NOMO-1 treated with dmso at 0.1 percent for 144 hours (cell line): ENCODE measurements at regions not wholly inside any gene's neighbourhood (a gene's known extent, or its start where the extent isn't known, plus 50 kb on each side); places are given as distances from the start of the nearest gene placed in this dataset.
"Not testable (repeated sequence)": the region's sequence is repeated elsewhere in the genome, so short reads cannot be mapped to it uniquely, and the experiment has no call there.

Experiments
- DNase-seq: peaks from one replicate; lab custom pipeline; 2025; ENCODE audit not compliant: unreplicated experiment; lab: John Stamatoyannopoulos, UW

DNA sequence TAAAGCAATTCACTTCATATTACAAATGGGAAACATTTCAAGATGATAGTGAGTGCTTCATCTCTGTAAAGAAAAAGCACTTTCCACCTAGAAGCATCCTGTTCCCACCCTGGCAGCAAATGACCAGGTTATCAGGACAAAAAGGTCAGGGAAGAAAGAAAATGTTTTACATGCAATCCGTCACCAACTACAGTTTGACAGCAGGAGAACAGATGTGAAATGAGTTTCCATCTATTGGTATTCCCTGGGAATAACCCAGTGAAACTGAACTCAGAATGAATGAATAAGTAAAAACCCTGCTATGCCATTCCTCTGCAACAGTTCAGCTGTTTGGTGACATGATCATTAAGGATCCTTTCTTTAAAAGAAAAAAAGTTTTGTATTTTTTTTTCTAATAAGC lies 67.6 kb downstream of the HTR1A start:
- DNase-seq, result no peak

DNA sequence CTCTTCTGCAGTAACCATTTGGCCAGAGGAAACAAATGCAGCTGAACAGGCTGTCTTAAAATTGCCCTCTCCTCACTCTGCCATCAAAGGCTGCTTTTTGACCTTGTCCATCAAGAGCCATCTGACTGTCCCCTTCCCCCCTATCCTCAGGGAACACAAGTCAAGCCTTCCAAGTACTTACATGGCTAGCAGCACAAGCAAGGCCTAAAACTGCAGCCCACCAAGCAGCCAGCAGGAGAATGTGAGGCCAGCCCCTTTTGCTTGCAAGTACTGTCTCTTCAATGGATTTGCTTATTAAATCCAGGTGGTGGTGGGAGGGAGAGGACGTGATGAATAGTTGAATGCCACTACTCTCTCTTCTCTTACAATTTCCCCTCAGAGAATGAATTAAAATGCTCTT lies 83.5 kb downstream of the HTR1A start:
- no peak for DNase-seq

DNA sequence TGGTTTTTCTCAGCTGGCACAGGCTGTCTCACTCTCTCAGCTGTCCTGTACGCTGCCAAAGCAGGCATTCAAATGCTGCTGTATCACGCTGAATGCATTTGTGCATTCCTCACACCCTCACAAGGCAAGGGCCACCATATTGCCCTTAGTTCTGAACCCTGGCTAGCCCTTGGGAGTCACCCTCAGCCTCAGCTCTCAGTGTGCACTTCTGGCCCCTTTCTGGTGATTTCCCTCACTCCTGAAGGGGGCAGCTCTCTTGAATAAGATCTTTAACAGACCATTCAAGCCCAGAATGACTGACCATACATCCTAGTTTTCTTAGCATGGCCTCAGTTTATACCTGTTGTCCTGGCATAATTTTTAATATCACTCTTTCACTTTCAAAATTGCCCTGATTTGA lies 84.3 kb downstream of the HTR1A start:
- DNase-seq, result no peak

DNA sequence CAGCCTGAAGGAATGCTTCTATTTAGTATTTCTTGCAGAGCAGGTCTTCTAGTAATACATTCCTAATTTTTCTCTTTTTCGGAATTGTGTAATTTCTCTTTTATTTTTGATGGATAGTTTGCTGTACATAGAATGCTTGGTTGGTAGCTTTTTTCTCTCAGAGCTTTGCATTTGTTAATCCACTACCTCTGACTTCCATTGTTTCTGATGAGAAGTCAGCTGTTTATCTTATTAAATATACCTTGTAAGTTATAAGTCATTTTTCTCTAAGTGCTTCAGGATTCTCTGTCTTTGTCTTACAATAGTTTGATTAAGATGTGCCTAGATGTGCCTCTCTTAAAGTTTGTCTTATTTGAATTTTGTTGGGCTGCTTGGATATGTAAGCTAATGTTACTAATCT lies 101.9 kb downstream of the HTR1A start:
- DNase-seq, result no peak

DNA sequence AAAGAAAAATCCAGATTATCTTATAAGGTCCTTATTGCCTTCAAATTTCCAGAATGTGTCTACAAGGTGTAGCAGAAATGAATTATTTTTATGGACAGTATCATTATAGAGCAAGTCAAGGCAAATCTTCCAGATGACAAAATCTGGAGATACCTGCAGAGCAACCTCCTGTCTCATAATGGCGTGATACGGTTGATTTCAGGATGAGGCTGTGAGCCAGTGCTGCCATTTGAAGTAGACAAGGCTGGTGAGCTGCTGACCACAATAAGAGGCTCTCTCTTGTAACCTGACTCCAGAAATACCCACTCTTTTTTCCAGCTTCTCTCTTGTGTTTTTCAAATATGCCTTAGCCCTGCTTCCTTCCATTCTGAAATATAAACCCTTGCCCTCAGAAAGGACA lies 108.2 kb downstream of the HTR1A start:
- DNase-seq, result no peak

DNA sequence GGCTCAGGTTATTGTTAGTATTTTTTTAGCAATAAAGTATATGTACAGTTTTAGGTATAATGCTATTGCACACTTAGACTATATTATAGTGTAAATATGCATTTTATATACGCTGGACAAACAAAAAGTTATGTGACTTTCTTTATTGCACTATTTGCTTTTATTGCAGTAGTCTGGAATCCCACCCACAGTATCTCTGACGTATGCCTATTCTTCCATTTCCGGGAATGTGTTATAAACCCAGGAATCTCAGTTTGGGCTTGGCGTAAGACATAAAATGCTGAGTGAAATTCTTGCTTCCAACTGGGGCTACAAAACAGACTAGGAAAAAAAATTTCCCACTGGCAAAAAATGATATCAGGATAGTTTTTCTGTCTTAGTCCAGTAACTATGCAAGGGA lies 119.1 kb downstream of the HTR1A start:
- no peak for DNase-seq

DNA sequence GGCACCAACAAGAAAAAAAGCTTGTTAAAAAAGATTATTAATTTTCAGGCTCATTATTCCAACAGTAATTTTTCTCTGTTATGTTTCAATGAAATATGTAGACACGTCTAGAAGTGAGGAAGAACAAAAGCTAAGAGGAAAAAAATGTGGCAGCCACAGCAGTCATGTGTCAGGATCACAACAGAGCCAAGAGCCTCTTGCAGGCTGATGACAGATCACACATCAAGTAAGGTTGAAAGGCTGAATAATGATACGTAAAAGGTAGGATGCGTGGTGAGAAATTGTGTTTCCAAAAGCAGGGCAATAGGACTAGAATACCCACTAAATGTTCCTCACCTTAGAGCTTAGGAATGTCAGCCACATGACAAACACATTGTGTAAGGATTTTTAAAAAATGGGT lies 124.8 kb downstream of the HTR1A start:
- DNase-seq, result no peak

DNA sequence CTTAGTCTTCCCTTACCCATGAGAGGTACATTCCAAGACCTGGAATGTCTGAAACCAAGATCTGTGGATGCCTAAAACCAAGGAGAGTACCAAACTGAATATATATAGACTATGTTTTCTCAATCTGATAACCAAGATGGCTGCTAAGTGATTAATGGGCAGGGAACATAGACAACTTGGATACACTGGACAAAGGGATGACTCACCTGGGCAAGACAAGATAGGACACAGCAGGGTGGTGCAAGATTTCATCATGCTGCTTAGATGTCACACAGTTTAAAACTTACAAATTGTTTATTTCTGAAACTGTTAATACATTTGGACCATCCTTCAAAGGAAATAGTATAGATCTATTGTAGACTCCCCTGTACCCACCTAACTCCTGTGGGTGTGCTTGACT lies 130.9 kb downstream of the HTR1A start:
- DNase-seq, result no peak

DNA sequence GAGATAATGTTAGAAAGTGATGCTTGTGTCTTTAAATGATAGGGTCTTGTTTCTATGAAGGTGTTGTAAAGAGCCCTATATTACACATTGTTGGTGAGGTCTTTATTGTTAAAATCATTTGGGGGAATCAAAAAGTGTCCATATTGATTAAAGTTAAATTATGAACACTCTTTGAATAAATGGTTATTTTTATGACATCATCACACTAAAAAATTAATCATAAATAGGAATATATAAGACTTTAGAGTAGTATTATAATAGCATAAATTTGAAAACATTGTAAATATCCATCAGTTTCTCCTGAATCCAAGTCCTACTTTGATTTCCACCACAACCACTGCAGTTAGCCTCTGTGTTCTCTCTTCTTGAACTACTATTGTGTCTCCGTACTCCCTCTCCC lies 136.3 kb downstream of the HTR1A start:
- no peak for DNase-seq

DNA sequence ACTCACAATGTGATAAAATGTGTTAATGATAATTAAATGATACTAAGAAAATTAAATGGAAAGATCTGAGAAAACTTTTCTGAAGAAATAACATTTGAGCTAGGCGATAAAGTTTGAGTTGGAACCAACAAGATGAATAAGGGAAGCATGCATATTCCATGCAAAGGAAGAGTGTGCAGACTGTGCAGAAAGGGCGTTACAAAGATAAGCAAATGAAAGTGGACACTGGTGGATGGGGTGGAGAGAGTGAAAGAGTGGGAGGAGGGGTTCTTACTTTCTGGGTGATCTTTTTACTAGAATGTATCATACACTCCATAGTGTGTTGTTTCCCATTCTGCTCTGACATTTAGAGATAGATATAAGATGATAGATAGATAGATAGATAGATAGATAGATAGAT lies 138.7 kb downstream of the HTR1A start:
- no peak for DNase-seq

DNA sequence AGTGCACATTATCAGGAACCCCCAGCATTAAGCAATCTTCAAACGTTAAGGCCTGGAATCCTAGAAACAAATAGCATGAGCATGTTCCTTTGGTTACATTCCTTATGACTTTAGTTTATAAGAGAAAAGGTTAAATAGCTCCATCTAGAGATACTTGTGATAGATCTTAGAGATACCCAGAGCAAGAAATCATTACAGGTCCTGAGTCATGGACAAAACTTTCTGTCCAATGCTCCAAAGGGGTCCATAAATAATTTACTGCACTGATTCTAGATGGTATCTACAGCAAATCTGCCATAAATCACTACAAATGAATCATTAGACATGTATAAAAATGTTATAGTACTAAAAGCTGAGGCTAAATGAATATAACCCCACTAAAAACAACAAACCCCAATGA lies 139.6 kb downstream of the HTR1A start:
- DNase-seq, result no peak

DNA sequence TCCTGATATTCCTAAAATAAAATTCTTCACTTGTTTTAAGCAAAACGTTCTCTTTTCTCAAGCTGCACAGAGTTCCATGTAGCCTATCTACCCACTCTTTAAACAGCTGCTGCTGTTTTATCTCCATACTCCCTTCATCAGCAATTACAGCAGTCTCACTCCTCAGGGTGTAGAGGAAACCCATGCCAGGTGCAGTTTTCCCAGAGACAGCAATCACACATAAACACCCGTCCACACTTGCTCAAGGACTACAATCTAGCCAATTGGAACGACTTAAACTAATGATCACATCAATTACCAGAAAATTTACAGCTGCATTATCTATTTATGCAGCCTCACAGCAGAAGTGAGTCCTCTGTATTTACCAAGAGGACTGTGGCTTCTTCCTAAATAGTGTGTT lies 141.7 kb downstream of the HTR1A start:
- DNase-seq, result no peak

DNA sequence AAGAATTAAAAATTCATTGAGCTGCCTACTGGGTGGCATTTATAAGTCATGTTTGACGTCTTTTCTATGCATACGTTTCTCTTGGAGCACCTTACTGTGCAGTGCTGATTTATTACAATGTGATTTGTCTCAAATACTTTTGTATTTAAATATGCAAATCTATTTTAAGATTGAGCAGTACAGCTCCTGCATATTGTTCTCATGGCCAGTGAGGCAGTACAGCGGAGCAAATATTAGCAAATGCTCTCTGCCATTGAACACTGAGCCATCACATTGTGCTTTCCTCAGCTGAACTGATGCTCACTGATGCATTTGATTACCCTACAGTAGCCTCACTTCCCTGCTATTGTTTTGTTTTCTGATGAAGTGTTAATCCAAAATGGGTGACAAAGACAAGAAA lies 149.6 kb downstream of the HTR1A start:
- DNase-seq, result no peak

DNA sequence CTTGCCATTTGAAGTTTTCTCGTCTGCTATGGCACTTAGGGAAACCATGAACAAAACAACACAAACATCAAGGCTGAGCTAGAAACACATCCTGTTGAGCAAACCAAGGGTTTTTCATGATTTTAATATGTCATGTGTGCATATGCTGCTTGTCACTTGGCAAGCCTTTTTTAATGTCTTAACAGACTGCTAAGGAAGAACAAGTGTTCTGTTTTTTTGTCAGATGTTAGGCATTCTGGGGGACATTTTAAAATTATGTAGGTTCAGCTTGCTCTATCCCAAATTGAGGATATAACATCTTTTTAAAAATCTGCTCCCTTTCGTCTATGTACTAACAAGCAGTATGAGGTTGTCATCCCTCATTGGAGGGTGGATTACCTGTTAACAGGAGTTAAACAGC lies 150.3 kb downstream of the HTR1A start:
- DNase-seq, result no peak

DNA sequence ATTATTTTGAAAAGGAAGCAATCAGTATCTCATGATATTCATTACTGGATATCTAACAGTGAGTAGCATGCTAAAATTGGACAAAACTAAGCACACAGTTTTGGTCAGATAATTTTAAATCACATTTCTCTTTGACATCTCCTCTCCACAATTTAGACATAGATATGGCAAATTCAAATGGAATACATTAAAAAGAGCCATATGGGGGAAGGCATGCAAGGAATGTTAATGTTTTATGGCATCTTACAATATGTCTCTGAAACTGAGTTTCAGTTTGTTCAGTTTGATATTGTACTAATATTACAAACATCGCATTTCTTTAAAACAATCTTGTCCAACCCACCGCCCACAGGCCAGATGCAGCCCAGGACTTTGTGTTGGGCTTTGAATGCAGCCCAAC lies 151.0 kb downstream of the HTR1A start:
- no peak for DNase-seq

DNA sequence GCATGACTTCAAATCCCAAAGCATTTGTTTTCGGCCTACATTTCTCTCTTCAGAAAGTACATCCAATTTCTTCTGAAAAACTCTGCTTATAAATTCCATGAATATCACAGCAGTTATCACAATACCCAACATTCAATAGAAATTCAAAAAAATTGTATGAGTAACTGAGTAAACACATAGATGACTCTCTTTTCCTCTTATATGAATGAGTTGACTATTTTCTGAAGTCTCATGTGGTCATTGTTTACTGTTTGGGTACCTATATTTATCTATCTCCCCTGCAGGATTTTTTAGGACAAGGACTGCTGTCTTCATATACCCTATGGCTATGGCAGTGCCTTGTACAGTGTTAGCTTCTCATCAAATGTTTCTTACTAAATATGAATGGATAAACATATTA lies 157.1 kb downstream of the HTR1A start:
- DNase-seq, result no peak

DNA sequence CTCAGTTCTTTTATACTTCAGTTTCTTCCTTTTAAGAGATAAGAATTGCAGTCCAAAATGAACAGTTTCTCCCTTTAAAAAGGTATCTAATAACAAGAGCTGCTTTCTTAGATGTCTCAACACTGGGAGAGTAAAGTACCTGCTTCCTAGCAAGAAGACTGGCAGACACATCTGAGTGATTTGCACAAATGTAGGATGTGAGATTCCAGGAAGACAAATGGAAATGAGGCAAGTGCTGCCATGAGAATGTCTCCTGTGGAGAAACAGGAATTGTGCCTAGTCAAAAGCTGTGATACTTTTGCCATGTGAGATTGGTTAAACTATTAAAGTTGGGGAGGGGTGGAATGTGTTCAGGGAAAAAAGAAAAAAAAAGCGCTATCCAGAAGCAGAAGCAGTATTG lies 159.1 kb downstream of the HTR1A start:
- DNase-seq, result no peak

DNA sequence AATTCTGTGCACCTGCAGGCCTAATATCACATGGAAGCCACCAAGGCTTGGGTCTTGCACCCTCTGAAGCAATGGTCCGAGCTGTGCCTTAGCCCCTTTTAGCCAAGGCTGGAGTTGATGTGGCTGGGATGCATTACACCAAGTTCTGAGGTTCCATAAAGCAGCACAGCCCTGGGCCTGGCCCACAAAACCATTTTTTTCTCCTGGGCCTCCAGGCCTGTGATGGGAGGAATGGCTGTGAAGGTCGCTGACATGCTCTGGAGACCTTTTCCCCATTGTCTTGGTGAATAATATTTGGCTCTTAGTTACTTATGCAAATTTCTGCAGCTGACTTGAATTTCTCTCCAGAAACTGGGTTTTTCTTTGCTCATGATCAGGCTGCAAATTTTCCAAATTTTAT lies 167.3 kb downstream of the HTR1A start:
- DNase-seq, result no peak

DNA sequence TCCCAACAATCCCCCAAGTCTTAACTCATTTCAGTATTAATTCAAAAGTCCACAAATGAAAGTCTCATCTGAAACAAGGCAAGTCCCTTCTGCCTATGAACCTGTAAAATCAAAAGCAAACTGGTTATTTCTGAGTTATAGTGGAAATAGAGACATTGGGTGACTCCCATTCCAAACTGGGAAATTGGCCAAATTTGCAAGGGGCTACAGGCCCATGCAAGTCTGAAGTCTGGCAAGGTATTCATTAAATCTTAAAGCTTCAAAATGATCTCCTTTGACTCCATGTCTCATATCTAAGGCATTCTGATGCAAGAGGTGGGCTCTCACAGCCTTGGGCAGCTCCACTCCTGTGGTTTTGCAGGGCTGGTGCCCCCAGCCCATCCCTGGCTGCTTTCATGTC lies 167.9 kb downstream of the HTR1A start:
- no peak for DNase-seq

DNA sequence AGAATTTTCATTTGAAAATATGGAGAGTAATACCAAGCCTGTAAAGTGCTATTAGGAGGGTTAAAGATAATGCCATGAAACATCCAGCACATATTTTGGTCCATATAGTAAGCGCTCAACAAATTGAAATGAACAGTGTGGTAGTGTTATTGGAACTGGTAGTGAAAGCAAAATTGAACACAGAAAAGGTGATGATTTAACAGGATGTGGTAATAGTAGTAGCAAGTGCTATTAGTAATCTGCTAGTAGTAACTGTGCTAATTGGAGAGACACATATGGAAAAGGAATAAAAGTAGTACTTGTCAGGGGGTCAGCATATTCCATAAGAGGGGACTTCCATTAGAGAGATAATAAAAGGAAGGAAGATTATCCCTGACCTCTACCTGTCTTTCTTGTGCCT lies 187.3 kb downstream of the HTR1A start:
- DNase-seq, result no peak

DNA sequence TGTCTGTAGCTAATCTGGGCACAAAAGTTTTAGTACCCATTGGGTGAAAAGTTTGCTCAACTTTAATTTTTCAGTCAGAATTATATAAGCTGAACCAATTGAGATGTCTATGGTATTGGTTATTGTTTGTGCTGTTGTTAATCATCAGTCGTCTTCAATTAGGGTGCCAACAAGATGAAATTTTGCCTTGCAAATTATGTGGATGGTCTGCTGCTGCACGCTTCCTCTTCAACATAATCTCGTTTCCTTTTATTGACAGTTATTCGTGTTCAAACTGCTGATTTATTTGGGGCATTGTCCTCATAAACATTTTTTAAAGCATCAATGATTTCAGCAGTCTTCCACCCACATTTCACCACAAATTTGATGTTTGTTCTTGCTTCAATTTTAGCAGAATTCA lies 194.0 kb downstream of the HTR1A start:
- no peak for DNase-seq

DNA sequence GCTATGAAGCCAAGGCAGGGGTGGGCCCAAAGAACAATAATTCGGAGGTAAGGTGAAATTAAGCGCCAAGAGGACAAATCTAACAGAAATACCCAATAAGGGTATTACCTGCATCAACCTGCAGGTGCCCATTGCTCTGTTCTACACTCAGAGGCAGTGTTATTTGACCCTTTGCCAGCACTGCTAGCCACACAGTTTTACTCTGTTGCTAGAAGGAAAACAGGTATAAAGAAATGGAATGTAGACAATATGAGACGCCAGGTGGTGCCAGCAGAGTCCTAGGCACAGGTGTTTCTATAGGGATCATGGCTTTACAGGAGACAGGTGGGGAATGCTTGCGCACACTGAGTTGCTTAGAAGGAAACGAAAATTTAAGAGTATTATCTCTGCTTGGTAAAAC lies 201.3 kb downstream of the HTR1A start:
- no peak for DNase-seq

DNA sequence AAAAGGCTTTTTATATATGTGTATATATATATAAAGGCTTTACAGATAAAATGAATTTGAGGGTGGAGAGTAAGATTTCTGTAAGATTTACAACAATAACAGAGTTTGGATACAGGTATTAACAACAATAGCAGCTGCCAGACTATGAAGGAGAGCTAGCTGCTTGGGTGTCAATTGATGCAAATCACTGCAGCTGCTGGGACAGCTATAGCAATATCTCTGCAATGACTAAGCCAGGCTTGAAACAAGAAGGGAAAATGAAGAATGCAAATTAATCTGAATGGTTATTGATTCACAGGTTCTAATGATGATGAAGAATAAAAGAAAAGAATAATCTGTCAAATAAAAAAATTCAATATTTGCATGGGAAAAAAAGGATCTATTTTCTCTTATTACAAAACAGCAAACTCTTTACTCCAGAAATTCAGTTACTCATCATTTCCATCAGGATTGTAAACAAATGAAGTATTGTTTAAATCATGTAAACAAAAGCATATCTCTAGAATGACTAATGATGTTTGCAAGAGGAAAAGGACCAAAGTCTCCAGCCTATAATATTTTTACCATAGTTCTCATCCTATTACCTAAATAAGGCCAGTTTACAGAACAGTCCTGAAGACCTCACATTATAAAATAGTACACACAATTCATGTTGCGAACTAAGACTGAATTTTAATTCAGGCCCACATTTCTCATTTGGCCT lies 219.0 kb downstream of the HTR1A start:
- DNase-seq, result no peak

DNA sequence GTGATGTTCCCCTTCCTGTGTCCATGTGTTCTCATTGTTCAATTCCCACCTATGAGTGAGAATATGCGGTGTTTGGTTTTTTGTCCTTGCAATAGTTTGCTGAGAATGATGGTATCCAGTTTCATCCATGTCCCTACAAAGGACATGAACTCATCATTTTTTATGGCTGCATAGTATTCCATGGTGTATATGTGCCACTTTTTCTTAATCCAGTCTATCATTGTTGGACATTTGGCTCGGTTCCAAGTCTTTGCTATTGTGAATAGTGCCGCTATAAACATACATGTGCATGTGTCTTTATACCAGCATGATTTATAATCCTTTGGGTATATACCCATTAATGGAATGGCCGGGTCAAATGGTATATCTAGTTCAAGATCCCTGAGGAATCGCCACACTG lies 229.4 kb downstream of the HTR1A start:
- not testable (repeated sequence) for DNase-seq
